GM21786 (cell line): ENCODE measurements at regions not wholly inside any gene's neighbourhood (a gene's known extent, or its start where the extent isn't known, plus 50 kb on each side); places are given as distances from the start of the nearest gene placed in this dataset.
"Not testable (repeated sequence)": the region's sequence is repeated elsewhere in the genome, so short reads cannot be mapped to it uniquely, and the experiment has no call there.

Source experiments
- ATAC-seq: cut with Tn5 transposase; IDR thresholded peaks from one replicate; pipeline ENCODE4 v1.9.1; 2021; ENCODE audit not compliant: unreplicated experiment

DNA sequence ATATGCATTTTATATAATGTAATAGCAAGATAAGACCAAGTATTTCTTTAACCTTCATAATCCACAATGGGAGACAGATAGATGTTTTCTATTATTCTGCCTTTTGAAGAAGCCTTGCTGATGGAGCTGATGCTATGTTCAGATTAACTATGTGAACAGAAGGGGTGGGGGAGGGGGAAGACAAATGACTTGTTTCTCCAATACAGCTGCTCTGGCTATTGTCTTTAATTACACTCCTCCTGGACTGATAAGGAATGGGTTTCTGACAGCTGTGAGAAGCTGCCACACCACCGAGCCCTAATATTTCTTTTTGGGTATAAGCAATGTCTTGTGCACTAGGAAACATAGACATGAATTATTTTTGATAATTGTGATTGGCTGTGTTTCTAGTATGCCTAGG is 62.0 kb downstream of the CAVIN4 start:
- ATAC-seq = no peak

- ATAC-seq = no peak
These were observed 62.7 kb downstream of the CAVIN4 start for GRCh38 chr9:100640447-100641050.

DNA sequence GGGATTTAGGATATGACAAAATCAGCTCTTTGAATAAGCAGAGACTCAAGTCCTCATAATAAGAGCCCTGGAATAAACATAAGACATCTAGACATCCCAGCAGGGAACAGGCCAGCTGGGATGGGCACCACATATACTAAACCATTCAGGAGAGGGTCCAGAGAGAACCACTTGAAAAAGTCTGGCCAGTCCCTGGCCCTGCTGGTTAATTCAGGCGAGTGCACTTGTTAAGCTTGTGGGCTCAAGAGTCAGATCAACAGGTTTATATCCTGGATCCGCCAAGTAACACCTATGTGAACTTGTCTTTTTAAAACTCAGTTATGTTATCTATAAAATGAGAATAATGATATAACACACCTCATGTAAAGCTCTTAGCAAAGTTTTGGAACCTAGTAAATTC is 63.3 kb downstream of the CAVIN4 start:
- ATAC-seq = no peak

- ATAC-seq = no peak
These were observed 75.0 kb downstream of the CAVIN4 start for GRCh38 chr9:100652850-100653249.

GRCh38 chr9:100653643-100654334 is 75.9 kb downstream of the CAVIN4 start:
- ATAC-seq = no peak

- ATAC-seq = not testable (repeated sequence)
These were observed 79.0 kb downstream of the CAVIN4 start for GRCh38 chr9:100656851-100657250.

DNA sequence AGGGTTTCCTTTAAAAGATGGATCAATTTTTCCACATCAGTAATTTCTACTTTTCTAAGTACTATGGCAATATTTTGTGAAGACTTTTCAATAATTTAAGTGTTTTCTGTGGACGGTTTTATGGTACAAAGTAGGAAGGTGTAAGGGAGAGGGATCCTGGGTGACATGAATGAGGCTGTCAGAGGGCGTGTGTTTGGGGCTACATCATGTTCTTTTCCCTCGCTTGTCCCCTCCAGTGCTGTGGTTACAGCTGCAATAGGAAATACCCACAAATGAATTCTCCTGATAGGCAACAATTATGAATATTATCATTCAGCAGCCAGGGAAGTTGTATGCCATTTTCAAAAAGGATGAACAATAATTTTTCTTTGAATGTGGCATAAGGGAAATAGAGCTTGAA is 83.8 kb downstream of the CAVIN4 start:
- ATAC-seq = no peak

DNA sequence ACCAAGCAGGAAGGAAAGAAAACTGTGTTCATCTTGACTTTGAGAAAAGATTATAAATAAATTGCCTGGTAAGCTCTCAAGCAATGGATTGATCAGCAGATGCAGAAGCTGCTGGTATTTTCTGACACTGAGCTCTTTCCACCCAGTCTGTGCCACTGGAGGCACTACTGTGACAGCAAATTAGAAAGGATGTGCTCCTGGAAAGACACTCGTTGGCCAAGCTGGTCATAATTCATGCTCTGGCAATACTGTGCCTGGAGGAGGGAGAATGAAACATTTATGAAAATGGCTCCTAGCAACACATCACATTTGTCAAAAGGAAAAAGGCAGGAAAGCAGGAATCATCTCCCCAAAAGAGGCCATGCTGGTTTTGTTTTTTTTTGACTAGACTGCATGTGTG is 84.2 kb downstream of the CAVIN4 start:
- ATAC-seq = no peak

DNA sequence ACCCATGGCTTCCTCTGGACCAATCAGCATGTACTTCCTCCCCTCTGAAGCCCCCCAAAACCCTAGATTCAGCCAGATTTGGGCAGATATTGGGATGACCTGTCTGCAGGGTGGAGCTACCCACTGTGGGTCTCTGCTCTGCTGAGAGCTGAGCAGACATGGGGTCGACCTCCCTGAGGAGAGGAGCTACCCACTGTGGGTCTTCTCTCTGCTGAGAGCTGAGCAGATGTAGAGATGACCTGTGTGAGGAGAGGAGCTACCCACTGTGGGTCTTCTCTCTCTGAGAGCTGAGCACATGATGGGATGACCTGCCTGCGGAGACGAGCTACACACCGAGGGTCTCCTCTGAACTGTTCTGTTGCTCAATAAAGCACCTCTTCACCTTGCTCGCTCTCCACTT is 89.6 kb downstream of the CAVIN4 start:
- no peak for ATAC-seq

DNA sequence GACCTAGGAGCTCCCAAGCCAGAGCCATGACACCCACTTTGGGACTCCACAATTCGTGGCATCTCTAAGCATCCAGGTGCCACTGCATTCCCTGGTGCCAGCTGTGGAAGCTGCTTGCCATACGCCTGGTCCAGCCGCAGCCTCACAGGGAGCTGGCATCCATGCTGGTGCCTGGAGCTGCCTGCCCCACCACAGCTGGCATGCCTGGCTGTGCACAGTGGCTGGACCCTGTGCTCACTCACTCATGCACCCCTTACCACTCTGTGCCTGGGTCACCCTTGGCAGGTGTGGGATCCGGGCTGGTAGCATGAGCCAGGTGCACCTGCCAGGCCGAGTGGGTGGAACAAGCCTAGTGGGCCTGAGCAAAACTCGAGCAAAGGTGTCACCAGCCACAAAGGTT is 90.1 kb downstream of the CAVIN4 start:
- ATAC-seq = no peak

- ATAC-seq = no peak
These were observed 92.1 kb downstream of the CAVIN4 start for GRCh38 chr9:100669968-100670367.

DNA sequence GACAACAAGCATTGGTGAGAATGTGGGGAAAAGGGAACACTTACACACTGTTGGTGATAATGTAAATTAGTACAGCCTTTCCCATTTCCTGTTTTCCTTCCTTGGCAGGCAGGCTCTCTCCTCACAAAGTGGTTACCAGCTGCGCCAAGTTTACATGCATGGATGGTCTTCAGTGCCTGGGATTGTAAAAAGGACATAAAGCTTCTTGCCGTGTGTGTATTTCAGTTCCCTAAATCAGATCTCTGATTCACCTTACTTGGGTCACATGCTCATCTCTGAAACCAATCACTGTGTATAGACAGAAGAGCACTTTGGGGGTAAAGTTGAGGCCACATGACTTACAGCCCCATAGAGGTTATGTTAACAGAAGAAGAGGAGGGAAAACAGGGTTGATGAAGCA is 92.8 kb downstream of the CAVIN4 start:
- peak; percentile 74 for ATAC-seq

- ATAC-seq = no peak
These were observed 94.0 kb downstream of the CAVIN4 start for GRCh38 chr9:100671898-100672297.

GRCh38 chr9:100673249-100673648 is 95.4 kb downstream of the CAVIN4 start:
- ATAC-seq = no peak

- ATAC-seq = no peak
These were observed 96.7 kb downstream of the CAVIN4 start for GRCh38 chr9:100674419-100675122.

- no peak for ATAC-seq
These were observed 102.0 kb downstream of the CAVIN4 start for GRCh38 chr9:100679834-100680233.

- no peak for ATAC-seq
These were observed 108.5 kb downstream of the CAVIN4 start for GRCh38 chr9:100686420-100686819.

- peak; percentile 75 for ATAC-seq
These were observed 111.8 kb downstream of the CAVIN4 start for GRCh38 chr9:100689635-100690034.

- ATAC-seq = no peak
These were observed 112.6 kb downstream of the CAVIN4 start for GRCh38 chr9:100690438-100690837.

DNA sequence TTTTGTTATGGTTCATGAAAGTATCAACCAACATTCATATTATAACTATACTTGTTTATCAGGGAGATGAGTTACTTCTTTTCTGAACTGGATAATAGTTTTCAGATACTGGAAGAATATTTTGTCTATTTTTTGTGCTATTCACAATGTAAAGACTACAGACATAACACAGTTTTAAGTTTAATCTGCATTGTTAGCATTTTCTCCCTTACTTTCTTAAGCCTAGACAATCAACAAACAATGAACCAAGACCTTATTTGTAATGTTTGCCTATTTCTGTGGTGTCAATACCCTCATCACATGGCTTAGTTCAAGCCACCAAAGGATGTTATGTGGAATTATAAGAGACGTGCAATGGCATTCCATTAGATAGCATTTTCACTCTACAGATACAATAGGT is 119.5 kb downstream of the CAVIN4 start:
- ATAC-seq = no peak

DNA sequence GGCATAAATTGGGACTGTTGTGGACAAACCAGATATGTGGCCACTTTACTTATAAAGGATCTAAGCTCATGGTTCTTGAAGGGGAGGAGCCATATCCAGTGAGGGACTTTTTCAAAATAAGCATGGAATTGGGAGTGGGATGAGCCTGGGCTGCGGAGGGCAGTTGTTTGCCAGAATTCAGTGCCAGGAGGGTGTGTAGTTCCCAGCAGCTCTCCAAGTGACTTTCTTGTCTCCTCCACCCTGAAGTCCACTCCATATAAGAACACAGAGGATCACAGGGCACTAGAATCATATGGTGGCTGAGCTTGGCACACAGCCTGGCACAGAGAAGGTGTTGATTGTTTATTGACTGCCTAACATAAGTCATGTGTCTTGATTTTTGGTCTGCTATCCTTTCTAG is 121.1 kb downstream of the CAVIN4 start:
- ATAC-seq = no peak

DNA sequence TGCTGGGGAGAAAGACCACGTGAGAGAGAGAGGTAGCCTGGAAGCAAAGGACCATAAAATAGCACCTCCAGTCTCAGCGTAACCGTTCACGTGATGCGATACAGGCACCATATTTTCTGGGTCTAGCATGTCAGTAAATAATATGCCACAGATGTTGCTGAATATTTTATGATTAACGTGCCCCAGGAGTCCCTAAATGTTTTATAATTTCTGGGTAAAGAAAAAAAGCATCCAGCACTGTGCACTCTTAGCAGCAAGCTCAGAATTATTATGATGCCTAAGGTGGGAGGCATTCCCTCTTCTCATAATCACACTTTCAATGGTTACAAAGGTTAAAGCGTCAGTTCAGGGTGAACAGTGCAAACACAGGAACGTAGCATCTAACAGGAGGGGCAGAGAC is 121.8 kb downstream of the CAVIN4 start:
- ATAC-seq = no peak
